ENCODE measurements at regions not wholly inside any gene's neighbourhood (a gene's known extent, or its start where the extent isn't known, plus 50 kb on each side); places are given as distances from the start of the nearest gene placed in this dataset.
"Not testable (repeated sequence)": the region's sequence is repeated elsewhere in the genome, so short reads cannot be mapped to it uniquely, and the experiment has no call there.

GRCh38 chr4:141290771-141291170, 70.1 kb downstream of the ZNF330 start:
- DNase-seq, result no peak

DNA sequence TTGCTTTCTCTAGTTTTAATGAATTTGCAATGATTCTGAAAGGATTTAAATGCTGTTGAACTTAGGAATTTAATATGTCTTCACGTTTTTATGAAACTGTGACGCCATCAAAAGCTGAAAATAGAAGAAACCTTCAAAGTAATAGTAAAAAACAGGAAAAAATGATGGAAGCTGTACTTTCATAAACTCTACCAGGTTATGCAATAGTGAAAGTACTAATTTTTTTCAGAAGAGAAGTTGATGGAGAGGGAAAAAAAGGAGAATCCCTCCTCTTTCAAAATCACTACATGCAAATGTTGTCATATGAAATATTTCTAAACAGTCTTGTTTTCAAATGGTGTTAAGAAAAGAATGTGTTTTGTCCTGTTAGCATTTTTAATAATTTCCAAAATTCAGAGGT, 73.6 kb downstream of the ZNF330 start:
- DNase-seq, result no peak

GRCh38 chr4:141301216-141301615, 80.5 kb downstream of the ZNF330 start:
- DNase-seq, result no peak

- DNase-seq, result no peak
Observed at GRCh38 chr4:141302924-141303323, 82.2 kb downstream of the ZNF330 start.

DNA sequence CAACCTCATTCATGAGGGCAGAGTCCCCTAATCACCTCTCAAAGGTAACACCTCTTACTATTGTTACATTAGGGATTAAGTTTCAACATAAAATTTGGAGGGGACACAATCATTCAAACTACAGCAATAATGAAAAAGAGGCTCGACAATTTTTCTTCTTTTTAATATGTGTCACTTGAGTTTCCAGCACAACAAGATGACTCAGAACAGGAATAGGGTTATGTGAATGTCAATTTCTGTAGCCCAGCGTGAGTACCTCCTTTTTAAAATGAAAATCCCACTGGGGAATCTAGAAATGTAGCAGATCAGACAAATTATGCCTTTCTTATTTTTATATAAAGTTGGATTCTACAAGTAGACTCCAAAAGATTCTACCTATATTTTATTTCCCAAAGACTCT, 83.7 kb downstream of the ZNF330 start:
- DNase-seq, result no peak

- no peak for DNase-seq
Observed at GRCh38 chr4:141306331-141306730, 85.6 kb downstream of the ZNF330 start.

GRCh38 chr4:141307241-141307689, 86.6 kb downstream of the ZNF330 start:
- peak; percentile 23 for DNase-seq

GRCh38 chr4:141309874-141310273, 89.2 kb downstream of the ZNF330 start:
- DNase-seq, result no peak

DNA sequence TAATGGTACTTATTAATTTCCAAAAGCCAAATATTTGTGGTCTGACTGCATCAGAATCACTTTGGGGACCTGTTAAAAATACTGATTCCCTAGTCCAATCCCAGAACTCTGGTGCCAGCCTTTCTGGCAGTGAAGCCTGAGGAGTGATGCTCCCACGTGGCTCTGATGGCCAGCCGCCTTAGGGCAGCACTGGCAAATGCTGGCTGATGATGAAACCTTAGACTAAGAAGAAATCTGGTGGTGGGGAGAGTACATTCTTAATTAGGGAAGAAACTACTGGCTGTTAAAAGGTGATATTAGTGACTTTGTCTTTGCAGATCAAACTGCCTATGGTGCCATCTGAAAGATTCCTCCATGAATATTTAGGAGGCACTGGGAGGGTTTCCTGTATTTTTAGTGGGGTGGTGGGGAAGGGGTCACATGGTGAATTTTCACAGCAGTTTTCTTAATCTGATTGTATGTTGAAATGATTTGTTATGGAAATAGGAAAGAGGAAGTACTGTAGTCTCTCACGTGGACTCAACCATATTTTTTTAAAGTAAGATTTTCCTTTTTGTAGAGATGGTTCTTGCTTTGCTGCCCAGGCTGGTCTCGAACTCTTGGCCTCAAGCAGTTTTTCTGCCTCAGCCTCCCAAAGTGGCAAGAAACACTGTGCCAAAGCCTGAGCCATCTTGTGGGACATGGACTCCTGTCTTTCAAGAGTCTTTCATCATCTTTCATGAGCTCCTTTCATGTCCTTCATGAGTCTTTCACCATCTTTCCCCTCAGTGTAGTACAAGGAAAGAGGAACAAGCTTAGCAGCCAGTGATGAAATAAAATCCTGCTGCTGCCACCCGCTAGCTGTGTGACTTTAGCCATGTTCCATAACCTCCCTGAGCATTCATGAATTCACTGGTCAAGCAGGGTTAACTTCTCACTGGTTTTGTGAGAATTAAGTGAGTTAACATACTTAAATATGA, 90.8 kb downstream of the ZNF330 start:
- DNase-seq, result no peak

DNA sequence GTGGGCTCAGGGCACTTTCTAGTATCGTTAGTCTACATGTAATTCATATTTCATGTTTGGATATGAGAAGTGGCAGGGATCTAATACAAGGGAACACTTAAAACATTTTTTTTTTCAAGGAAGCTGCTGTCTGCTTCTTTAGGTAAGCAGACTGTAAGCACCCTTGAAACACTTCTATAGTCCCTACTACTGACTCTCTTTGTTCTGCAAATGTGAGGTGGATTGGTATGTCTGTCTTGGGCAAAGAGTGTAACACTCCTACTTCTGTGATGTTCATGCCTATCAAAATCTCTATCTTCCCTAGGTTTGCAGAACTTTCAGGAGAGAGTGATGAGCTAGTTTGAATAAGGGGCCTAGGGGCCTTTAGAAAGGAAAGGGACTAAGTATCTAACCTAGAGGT, 93.9 kb downstream of the ZNF330 start:
- DNase-seq, result no peak

DNA sequence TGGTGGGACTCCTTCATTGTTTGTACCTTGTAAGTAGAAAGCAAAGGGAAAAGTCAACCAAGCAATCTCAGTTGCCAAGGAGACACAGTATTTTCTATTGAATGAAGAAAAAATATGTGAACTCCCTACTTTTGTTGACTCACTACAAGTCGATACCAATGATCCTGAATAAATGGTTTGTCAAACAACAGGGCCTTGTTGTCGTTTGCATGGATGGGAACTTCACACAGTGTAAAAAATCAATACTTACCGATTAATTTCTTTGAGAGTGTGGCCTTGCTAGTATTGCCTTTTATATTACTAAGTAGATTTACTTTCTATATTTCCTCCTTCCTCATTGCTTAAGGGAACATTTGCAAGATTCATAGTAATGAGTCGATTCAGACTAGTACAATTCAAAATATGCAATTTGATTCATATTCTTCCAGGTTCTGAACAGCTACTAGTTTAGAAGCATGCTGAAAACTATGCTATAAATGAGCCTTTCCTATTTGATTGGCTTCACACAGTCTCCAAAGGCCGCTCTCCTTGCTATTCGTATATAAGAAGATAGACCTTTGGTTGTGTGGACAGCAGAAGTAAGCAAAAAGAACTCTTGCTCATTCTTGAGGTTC, 108.0 kb downstream of the ZNF330 start:
- DNase-seq, result no peak

GRCh38 chr4:141329174-141329569, 108.5 kb downstream of the ZNF330 start:
- no peak for DNase-seq

DNA sequence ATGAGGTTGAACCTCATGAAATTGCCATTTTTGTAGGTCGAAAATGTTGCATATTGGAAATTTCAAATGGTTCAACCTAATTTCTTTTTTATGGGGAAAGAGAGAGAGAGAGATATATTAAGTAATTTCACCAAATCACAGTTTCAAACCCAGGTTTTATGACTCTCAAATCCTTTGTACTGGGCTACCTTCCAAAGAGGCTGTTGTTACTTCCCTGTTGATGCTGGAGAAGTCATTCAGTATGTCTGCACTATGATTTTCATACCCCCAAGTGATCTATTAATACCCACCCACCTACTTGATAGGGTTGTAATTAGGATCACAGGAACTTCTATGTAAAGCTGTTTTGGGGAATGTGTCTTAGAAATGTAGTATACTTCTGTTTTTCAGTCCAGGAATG, 109.9 kb downstream of the ZNF330 start:
- DNase-seq, result no peak

DNA sequence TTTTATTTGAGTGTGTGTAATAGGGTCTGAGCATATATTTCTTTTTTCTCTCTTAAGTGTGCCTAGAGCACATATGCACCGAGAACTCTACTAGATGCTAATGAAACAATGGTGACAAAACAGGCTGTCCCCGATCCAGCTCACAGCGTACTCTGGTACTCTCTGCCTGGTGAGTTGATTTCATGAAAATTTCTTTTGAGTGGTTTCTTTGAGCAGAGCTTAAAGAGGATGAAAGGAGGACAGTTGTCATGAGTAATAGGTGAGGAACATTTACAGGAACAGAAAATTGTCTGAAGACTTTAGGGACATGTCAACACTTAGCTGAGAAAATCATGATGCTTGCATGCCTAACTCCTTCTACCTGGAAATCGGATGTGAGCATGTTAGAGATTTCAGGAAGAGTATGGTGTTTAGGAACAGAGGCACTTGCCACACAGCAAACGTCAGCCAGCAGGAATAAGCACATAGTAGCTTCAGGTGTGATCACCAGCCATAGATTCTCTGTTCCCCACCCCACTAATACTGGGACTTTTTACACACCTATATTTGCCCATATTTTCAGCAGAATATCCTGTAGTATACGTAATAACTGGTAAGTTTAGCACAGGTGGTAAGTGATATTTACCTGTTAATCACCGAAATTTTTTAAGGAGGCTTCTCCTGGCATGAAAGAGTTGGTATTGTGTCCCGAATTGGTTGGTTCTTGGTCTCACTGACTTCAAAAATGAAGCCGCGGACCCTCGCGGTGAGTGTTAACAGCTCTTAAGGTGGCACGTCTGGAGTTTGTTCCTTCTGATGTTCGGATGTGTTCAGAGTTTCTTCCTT, 111.1 kb downstream of the ZNF330 start:
- no peak for DNase-seq

DNA sequence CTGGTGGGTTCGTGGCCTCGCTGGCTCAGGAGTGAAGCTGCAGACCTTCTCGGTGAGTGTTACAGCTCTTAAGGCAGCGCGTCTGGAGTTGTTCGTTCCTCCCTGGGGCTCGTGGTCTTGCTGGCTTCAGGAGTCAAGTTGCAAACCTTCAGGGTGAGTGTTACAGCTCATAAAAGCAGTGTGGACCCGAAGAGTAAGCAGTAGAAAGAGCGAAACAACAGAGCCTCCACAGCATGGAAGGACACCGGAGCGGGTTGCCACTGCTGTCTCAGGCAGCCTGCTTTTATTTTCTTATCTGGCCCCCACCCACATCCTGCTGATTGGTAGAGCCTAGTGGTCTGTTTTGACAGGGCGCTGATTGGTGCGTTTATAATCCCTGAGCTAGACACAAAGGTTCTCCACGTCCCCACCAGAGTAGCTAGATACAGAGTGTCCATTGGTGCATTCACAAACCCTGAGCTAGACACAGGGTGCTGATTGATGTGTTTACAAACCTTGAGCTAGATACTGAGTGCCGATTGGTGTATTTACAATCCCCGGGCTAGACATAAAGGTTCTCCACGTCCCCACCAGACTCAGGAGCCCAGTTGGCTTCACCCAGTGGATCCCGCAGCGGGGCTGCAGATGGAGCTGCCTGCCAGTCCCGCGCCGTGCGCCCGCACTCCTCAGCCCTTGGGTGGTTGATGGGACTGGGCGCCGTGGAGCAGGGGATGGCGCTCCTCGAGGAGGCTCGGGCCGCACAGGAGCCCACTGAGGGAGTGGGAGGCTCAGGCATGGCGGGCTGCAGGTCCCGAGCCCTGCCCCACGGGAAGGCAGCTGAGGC, 111.9 kb downstream of the ZNF330 start:
- DNase-seq, result not testable (repeated sequence)

DNA sequence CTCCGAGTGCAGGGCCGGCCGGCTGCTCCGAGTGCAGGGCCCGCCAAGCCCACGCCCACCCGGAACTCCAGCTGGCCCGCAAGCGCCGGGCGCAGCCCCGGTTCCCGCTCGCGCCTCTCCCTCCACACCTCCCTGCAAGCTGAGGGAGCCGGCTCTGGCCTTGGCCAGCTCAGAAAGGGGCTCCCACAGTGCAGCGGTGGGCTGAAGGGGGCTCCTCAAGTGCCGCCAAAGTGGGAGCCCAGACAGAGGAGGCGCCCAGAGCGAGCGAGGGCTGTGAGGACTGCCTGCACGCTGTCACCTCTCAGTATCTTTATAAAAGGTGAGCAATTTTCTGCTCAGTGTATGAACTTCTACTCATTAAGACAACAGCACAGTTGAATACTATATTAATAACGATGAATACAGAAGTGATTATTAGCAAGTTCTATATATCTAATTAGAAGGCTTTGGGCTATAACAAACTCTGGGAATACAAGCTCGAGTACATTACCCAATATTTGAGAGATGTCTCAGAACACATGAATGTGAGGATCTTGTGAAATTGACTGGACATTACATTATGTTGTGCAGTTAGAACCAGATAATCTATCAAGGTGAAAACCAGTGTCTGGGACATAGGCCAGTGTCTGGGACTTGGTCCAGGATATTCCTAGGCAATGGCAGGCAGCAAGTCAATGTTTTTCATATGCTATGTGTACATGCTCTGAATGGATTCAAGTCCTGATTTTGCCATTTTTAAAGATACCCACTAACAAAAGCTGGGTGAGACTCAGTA, 112.9 kb downstream of the ZNF330 start:
- DNase-seq, result not testable (repeated sequence)

DNA sequence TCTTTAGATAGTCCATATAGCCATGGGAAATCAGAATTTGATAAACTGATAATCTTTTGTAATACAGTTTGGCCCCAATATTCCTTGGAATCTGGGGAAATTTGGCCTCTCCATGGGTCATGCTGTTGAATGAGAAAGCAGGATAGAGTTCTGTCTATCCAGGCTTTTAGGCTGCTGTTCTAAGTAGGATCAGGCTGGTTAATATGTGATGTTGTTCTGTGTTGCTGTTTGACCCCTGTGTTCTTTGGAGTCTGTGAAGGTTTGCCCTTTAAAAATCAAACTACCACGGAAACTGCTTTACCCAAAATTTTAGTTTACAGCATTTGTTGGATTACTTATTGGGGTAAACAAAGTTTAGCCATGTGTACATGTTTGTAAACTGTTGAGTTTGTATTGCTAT, 114.5 kb downstream of the ZNF330 start:
- no peak for DNase-seq

DNA sequence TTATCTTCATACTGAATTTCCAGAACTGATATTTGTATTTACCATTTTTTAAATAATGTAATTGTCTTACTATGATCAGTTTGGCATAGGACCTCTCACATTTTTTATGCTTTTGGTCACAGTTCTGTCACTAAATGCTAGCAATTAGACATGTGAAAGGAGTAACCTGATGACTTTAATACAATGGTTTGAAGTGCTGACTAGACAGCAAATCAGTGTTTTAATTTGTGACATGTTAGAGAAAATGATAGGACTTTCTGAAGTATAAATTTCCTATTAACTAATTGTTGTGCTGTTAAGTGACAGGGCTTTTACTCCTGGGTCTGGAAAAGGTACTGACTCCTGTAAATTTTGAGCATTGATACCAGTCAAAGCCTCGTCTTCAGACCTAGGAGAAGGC, 117.5 kb downstream of the ZNF330 start:
- DNase-seq, result no peak

DNA sequence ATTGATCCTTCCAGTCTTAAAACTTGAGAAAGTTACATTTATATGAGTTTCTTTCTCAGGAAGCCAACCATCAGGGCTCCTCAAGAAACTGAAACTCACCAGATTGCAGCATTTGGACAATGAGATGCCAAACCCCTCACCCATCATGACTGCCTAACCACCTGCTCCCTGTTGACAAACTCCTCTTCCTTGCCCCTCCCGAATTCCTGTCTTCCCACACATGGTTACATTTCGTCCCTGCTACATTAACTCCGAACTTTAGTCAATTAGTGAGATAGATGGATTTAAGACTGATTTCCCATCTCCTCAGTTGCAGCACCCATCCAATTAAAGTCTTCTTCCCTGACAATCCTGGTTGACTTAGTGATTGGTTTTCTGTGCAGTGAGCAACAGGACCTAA, 118.7 kb downstream of the ZNF330 start:
- no peak for DNase-seq

DNA sequence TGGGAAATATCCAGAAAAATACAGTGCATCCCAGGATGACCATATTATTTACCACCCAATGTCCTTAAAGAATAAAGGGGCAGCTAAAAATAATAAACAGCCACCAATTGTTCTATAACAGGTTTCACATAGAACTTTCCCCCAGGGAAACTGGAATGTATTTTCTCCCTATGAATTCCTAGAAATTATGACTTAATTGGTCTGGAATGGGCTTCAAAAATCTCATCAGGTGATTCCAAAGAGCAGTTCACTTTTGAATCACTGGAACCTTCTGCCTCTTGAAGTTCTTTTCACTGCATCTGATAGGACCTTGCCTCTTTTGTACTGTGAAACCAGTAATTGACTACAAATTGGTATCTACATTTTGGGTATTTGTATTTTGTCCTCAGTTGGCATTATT, 119.3 kb downstream of the ZNF330 start:
- no peak for DNase-seq

GRCh38 chr4:141340458-141340857, 119.8 kb downstream of the ZNF330 start:
- no peak for DNase-seq

GRCh38 chr4:141346144-141346543, 125.4 kb downstream of the ZNF330 start:
- DNase-seq, result no peak

Measured in stimulated activated CD4-positive, alpha-beta T cell treated with anti-CD3 and anti-CD28 coated beads, Interleukin-4, amount 100 ng/mL, for 1 hour (primary cell).